Muscle of leg (tissue), 3 donors: ENCODE measurements at regions not wholly inside any gene's neighbourhood (a gene's known extent, or its start where the extent isn't known, plus 50 kb on each side); places are given as distances from the start of the nearest gene placed in this dataset.
"Not testable (repeated sequence)": the region's sequence is repeated elsewhere in the genome, so short reads cannot be mapped to it uniquely, and the experiment has no call there.

Source experiments
- DNase-seq: peaks from one replicate; pipeline ENCODE4 v3.0.0; 2013
- H3K27ac ChIP-seq: one replicate; pipeline ENCODE4 v1.5.1; 2013; ENCODE audit warnings: mild to moderate bottlenecking, low read length, control low read depth
- H3K27me3 ChIP-seq: one replicate; pipeline ENCODE4 v1.6.1; 2013; ENCODE audit warnings: low read length; ENCODE audit not compliant: control insufficient read depth, insufficient read depth
- H3K36me3 ChIP-seq: one replicate; pipeline ENCODE4 v1.6.1; 2013; ENCODE audit warnings: low read length; ENCODE audit not compliant: control insufficient read depth, insufficient read depth
- H3K4me1 ChIP-seq: one replicate; pipeline ENCODE4 v1.6.1; 2013; ENCODE audit warnings: low read length; ENCODE audit not compliant: control insufficient read depth, insufficient read depth
- H3K4me3 ChIP-seq: one replicate; pipeline ENCODE4 v1.5.1; 2013; ENCODE audit warnings: low read length, control low read depth
- H3K9me3 ChIP-seq: replicated peaks from 2 replicates; pipeline ENCODE4 v1.6.1; 2013; ENCODE audit warnings: low read depth, low read length; ENCODE audit not compliant: control insufficient read depth
- WGBS: methylation state at CpG from one replicate; pipeline ENCODE4 v1.1.5; 2013; ENCODE audit warnings: missing lambda C conversion rate; ENCODE audit not compliant: insufficient coverage; 5-methylcytosine and 5-hydroxymethylcytosine counted together

DNA sequence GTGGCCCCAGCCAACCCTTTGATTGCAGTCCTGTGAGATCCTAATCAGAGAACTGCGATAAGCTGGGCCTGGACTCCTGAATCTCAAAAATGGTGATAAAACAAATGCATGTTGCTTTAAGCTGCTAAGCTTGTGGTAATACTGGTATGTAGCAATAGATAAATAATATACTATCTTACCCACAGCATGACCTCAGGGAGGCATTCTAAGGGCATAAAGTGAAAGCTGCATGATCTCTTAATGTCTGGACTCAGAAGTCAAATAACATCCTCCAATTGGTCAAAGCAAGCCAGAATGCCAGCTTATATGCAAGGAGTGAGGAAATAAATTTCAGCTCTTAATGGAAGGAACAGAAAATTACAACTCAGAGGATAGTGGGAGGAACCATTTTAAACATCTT, 246.1 kb downstream of the FSIP2 start:
- no peaks in the 10 kb centered on the region for H3K9me3 ChIP-seq
- H3K27me3 ChIP-seq: no peaks in the 10 kb centered on the region
- H3K36me3 ChIP-seq: no peaks in the 10 kb centered on the region
- no CpG with 5 or more reads among the region's 1 CpG for WGBS
- no peak for DNase-seq
- H3K27ac ChIP-seq: no peak overlapping the region
- H3K4me1 ChIP-seq: no peaks in the 10 kb centered on the region
- no peak overlapping the region for H3K4me3 ChIP-seq

DNA sequence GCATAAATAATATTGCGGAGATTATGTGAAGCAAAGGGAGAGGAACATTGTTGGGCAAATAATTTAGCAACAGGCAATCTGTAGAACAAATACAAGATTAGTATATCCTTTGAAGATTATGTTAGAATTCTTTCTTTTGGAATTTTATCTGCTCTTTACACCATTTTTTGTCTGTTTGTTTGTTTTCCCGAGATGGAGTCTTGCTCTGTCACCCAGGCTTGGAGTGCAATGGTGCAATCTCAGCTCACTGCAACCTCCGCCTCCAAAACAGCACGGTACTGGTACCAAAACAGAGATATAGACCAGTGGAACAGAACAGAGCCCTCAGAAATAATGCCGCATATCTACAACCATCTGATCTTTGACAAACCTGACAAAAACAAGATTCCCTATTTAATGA, 250.3 kb downstream of the FSIP2 start:
- H3K27ac ChIP-seq, DNase-seq, H3K4me1 ChIP-seq, H3K9me3 ChIP-seq, H3K4me3 ChIP-seq, H3K27me3 ChIP-seq, H3K36me3 ChIP-seq: not testable (repeated sequence)
- WGBS: 83% methylated on average over 1 of the region's 5 CpGs

DNA sequence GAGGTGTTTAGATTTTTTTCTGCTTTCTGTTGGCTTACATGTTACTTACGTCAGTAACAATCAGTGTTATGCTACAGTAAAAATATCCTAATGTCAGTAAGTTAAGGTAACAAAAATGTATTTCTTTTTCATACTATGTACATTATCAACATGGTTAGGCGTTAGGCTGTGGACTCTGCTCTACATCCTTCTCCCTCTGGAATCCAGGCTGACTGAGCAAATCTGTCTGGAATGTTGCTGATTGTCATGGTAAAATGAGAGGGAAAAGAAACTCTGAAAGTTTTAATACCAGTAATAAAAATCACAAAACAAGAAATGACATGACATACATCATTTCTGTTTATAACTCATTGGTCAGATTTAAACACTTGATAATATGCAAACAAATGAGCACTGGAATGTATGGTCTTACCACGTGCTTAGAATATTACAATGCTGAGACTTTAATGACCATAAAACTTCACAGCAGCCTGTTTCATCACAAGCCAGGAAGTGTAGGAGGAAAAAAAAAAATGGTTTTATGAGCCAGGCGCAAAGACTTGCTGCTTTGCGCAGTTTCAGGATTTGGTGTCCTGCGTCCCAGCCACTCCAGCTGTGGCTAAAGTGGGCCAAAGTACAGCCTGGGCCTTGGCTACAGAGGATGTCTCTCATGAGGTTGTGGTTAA, 252.4 kb downstream of the FSIP2 start:
- Histone ChIP-seq H3K27me3 (no peaks in the 10 kb centered on the region), H3K27ac (no peak overlapping the region), H3K4me1 (no peaks in the 10 kb centered on the region), H3K36me3 (no peaks in the 10 kb centered on the region), H3K4me3 (no peak overlapping the region), H3K9me3 (no peaks in the 10 kb centered on the region)
- 83% methylated on average over 3 of the region's 6 CpGs for WGBS
- no peak for DNase-seq

DNA sequence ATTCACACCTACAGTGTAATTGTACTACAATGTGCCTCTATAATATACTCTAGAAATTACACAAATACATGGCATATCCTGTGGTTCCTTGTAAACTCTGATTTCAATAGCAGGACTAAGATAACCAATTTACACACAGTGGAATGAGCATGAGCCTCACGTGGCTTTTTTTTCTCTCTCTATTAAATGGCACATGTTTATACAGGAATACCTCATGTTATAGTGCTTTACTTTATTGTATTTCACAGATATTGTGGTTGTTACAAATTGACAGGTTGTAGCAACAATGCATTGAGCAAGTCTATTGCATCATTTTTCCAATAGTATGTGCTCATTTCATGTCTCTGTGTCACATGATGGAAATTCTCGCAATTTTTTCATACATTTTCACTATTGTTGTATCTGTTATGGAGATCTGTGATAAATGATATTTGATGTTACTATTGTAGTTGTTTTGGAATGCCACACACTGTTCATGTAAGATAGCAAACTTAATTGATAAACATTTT, 260.0 kb downstream of the FSIP2 start:
- DNase-seq: no peak
- WGBS: no CpG with 5 or more reads among the region's 2 CpGs
- H3K4me3 ChIP-seq: no peak overlapping the region
- no peaks in the 10 kb centered on the region for H3K27me3 ChIP-seq
- H3K4me1 ChIP-seq: no peaks in the 10 kb centered on the region
- H3K27ac ChIP-seq: no peak overlapping the region
- H3K36me3 ChIP-seq: no peaks in the 10 kb centered on the region
- no peaks in the 10 kb centered on the region for H3K9me3 ChIP-seq

DNA sequence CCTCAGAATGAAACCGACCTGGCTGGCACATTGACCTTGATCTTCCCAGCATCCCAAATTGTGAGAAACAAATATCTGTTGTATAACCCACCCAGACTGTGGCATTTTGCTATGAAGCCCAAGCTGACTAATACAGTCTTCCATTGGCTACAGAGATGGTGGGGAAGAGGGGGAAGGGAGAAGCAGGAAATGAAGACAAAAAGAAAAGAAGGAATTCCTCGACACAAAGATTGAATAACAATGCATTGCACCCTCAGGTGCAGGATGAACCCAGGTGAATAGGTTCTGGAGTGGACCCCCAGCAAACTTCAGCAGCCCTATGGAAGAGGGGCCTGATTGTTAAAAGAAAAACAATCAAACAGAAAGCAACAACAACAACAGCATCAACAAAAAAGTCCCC, 270.7 kb downstream of the FSIP2 start:
- Histone ChIP-seq H3K4me3 (no peak overlapping the region), H3K36me3 (no peaks in the 10 kb centered on the region), H3K27ac (no peak overlapping the region), H3K4me1 (no peaks in the 10 kb centered on the region), H3K9me3 (peaks cover 5% of the 10 kb centered on the region), H3K27me3 (no peaks in the 10 kb centered on the region)
- WGBS: 83% methylated on average over 1 of the region's 2 CpGs
- no peak for DNase-seq

DNA sequence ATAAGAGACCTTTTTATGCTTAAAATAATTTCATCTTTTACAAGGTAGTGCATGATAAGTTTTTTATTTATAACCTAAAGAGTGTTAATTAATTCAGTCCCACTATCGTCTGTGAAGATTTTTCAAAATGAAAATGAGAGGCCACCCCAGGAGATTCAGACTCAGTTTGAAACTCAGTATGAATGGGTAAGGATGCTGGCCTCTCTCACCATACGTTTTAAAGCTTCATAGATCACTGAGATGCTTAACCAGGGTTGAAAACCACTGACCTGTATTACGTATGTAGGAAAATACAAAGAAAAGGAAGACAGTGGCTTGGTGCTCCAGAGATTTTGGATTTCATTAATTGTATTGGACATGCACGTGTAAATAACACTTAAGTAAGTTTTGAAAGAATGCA, 278.7 kb downstream of the FSIP2 start:
- Histone ChIP-seq H3K36me3 (no peaks in the 10 kb centered on the region), H3K4me1 (no peaks in the 10 kb centered on the region), H3K4me3 (no peak overlapping the region), H3K27me3 (no peaks in the 10 kb centered on the region), H3K27ac (no peak overlapping the region), H3K9me3 (peaks cover 3% of the 10 kb centered on the region)
- WGBS: 40% methylated on average over 1 of the region's 4 CpGs
- no peak for DNase-seq

DNA sequence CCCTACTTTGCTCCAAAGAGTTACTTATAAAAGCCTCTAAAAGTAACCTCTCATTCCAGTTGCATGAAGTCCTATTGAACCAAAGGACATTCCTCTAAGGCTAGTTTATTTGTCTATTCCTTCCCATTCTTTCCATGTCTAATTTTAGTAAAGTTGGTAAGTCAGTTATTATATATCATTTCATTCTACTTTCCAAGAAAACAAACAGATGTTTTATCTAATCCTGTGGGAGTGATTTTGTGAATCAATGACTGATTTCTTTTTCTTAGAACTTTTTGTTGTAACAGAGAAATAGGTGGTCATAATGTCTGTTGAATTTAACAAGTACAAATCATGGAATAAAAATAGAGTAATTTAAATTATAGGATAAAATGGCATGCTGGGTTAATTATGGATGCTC, 286.3 kb downstream of the FSIP2 start:
- no peaks in the 10 kb centered on the region for H3K27me3 ChIP-seq
- no peaks in the 10 kb centered on the region for H3K9me3 ChIP-seq
- H3K27ac ChIP-seq: no peak overlapping the region
- peak; percentile 50 for DNase-seq
- H3K4me3 ChIP-seq: no peak overlapping the region
- H3K36me3 ChIP-seq: no peaks in the 10 kb centered on the region
- H3K4me1 ChIP-seq: no peaks in the 10 kb centered on the region

DNA sequence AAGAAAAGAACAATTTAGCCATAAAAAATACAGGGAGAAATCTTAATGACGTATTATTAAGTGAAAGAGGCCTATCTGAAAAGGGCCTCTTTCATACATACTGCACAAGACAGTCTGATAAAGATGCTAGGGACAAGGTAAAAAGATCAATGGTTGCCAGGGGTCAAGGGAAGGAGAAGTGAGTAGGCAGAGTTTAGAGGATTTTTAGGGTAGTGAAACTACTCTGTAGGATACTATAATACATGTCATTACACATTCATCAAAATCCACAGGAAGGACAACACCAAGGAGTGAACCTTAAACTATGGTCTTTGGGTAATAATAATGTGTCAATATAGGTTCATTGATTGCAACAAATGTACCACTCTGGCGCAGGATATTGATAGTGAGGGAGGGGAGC, 289.3 kb downstream of the FSIP2 start:
- 100% methylated on average over 1 of the region's 2 CpGs for WGBS
- H3K9me3 ChIP-seq: no peaks in the 10 kb centered on the region
- peak; percentile 17 for DNase-seq

DNA sequence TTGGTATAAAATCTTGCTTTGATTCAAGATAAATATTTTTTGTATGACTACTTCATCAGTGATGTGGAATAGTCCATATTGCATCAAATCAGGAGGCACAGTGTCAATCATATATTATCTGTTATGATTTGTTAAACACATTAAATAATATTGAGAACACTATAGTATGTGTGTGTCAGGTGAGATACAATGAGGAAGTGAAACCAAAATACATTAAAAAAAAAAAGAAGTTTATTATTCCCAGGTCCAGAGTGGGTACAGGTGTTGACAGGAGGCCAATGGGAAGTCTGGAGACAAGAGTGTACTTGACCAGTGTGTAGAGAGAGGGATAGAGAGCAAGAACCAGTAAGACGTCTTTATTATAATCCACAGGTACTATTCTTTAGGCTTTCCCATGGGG, 292.6 kb downstream of the FSIP2 start:
- H3K36me3 ChIP-seq: no peaks in the 10 kb centered on the region
- no peaks in the 10 kb centered on the region for H3K27me3 ChIP-seq
- no peak overlapping the region for H3K27ac ChIP-seq
- no CpG with 5 or more reads among the region's 1 CpG for WGBS
- H3K4me1 ChIP-seq: no peaks in the 10 kb centered on the region
- H3K9me3 ChIP-seq: no peaks in the 10 kb centered on the region
- DNase-seq: no peak
- H3K4me3 ChIP-seq: no peak overlapping the region

More for the DNA sequence above, 289.3 kb downstream of the FSIP2 start:
- Histone ChIP-seq H3K4me1 (no peaks in the 10 kb centered on the region), H3K27me3 (no peaks in the 10 kb centered on the region), H3K36me3 (no peaks in the 10 kb centered on the region), H3K4me3 (no peak overlapping the region), H3K27ac (no peak overlapping the region)

DNA sequence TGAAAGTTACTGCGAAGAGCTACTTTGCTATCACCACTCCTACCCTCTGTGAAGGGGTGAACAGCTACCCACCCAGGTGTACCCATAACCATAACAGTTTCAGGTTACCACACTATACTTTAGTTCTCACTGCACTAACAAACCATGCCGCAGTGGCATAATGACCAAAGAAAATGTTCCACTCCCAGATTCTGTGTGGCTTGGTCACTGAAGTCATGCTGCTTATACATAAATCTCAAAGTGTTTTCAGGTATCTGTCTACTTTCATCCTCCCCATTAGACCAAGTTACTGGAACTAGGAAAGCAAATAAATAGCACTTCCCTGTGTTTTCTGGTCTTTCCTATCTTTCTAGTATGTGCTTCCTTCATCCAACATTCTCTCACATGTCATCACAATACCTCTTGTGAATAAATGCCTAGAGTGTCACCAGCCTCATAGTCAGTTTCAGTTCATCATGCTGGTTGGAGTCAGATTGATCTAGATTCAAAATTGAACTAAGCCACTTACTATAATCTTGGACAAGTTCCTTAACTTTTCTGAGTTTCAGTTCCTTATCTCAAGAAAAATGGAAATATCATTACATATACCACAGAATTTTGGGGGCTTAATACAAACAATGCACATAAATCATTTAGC, 293.6 kb downstream of the FSIP2 start:
- Histone ChIP-seq H3K36me3 (no peaks in the 10 kb centered on the region), H3K4me3 (no peak overlapping the region), H3K27ac (no peak overlapping the region), H3K4me1 (no peaks in the 10 kb centered on the region), H3K27me3 (no peaks in the 10 kb centered on the region), H3K9me3 (no peaks in the 10 kb centered on the region)
- WGBS: 95% methylated on average over 2 of the region's 2 CpGs
- DNase-seq: peak; percentile 57
